Suprapubic skin (tissue), 4 donors: ENCODE measurements at regions not wholly inside any gene's neighbourhood (a gene's known extent, or its start where the extent isn't known, plus 50 kb on each side); places are given as distances from the start of the nearest gene placed in this dataset.

Source experiments
- CTCF ChIP-seq, 2 donors: fragments of 200-600 bp in 1 of 2; fragments of 450-650 bp in 1 of 2; sonication (generic) in 1 of 2; IDR thresholded peaks; one replicate each; pipeline ENCODE4 v1.5.1; 2016 to 2019; ENCODE audit warnings: antibody characterized with exemption in 2 of 2, mild to moderate bottlenecking in 1 of 2, moderate library complexity in 1 of 2
- EP300 ChIP-seq: sonication (generic); formaldehyde crosslinking; IDR thresholded peaks from one replicate; pipeline ENCODE4 v1.6.1; 2017; ENCODE audit warnings: antibody characterized with exemption
- POLR2A ChIP-seq, 2 donors: fragments of 450-650 bp; IDR thresholded peaks; one replicate each; pipeline ENCODE4 v1.6.1; 2017; ENCODE audit warnings: antibody characterized with exemption in 2 of 2, mild to moderate bottlenecking in 2 of 2, moderate library complexity in 2 of 2
- POLR2AphosphoS5 ChIP-seq, 3 donors: sonication (generic); formaldehyde crosslinking; IDR thresholded peaks; one replicate each; pipeline ENCODE4 v1.6.1; 2017; ENCODE audit warnings: antibody characterized with exemption in 3 of 3

- TF ChIP-seq POLR2A (IDR thresholded peaks at IDR 0.05), result no peak
- TF ChIP-seq CTCF (IDR thresholded peaks at IDR 0.05), result no peak
- TF ChIP-seq EP300, result no peak
- no peak for TF ChIP-seq POLR2AphosphoS5 (IDR thresholded peaks at IDR 0.05)
Measured at GRCh38 chr2:125041846-125042245, 1016.8 kb downstream of the CNTNAP5 start.
